Neural cell (in vitro differentiated cells): ENCODE measurements at regions not wholly inside any gene's neighbourhood (a gene's known extent, or its start where the extent isn't known, plus 50 kb on each side); places are given as distances from the start of the nearest gene placed in this dataset.

ENCODE experiments used
- H2AFZ ChIP-seq: fragments of 200-600, 300-800 bp; sonication (generic), shearing (Covaris generic); 2 replicates; pipeline ENCODE4 v1.6.0; 2014; ENCODE audit warnings: low read depth, mild to moderate bottlenecking, antibody characterized with exemption, low read length, moderate library complexity
- H3F3A ChIP-seq: fragments of 200-600 bp; shearing (Covaris generic); 2 replicates; pipeline ENCODE4 v1.6.1; 2016; ENCODE audit warnings: mild to moderate bottlenecking, moderate library complexity, mixed read lengths, antibody characterized with exemption, low read length; ENCODE audit not compliant: insufficient read depth, poor library complexity, severe bottlenecking
- H3K27ac ChIP-seq: fragments of 200-600, 300-800 bp; sonication (generic), shearing (Covaris generic); 2 replicates; pipeline ENCODE4 v1.5.1; 2014; ENCODE audit warnings: mild to moderate bottlenecking, low read length, moderate library complexity
- H3K27me3 ChIP-seq: fragments of 300-800, 200-600 bp; sonication (generic), shearing (Covaris generic); 2 replicates; pipeline ENCODE4 v1.6.0; 2014; ENCODE audit warnings: mild to moderate bottlenecking, low read depth, low read length, moderate library complexity; ENCODE audit not compliant: insufficient read depth
- H3K36me3 ChIP-seq: fragments of 300-800, 200-600 bp; sonication (generic), shearing (Covaris generic); 2 replicates; pipeline ENCODE4 v1.5.1; 2014; ENCODE audit warnings: mild to moderate bottlenecking, antibody characterized with exemption, low read length, moderate library complexity; ENCODE audit not compliant: insufficient read depth
- H3K4me2 ChIP-seq: fragments of 300-800, 200-600 bp; sonication (generic), shearing (Covaris generic); 2 replicates; pipeline ENCODE4 v1.6.0; 2014; ENCODE audit warnings: mild to moderate bottlenecking, low read length
- H3K4me3 ChIP-seq: fragments of 300-800, 200-600 bp; sonication (generic), shearing (Covaris generic); 2 replicates; pipeline ENCODE4 v1.5.1; 2014; ENCODE audit warnings: mild to moderate bottlenecking, low read length, moderate library complexity
- H3K79me2 ChIP-seq: fragments of 200-600 bp; shearing (Covaris generic); replicated peaks from 2 replicates; pipeline ENCODE4 v1.6.0; 2014; ENCODE audit warnings: mild to moderate bottlenecking, low read length, moderate library complexity; ENCODE audit not compliant: insufficient read depth
- H3K9ac ChIP-seq: fragments of 300-800, 200-600 bp; sonication (generic), shearing (Covaris generic); 2 replicates; pipeline ENCODE4 v1.6.1; 2016; ENCODE audit warnings: mild to moderate bottlenecking, low read length, mixed read lengths
- H3K9me2 ChIP-seq: fragments of 200-600 bp; shearing (Covaris generic); 2 replicates; pipeline ENCODE4 v1.6.1; 2016; ENCODE audit warnings: mild to moderate bottlenecking, low read length, mixed read lengths; ENCODE audit not compliant: insufficient read depth
- H3K9me3 ChIP-seq: fragments of 200-600, 300-800 bp; sonication (generic), shearing (Covaris generic); 2 replicates; pipeline ENCODE4 v1.6.1; 2016; ENCODE audit warnings: mild to moderate bottlenecking, mixed run types, low read length, moderate library complexity, mixed read lengths
- H4K20me1 ChIP-seq: fragments of 200-600 bp; shearing (Covaris generic); 2 replicates; pipeline ENCODE4 v1.6.1; 2016; ENCODE audit warnings: mild to moderate bottlenecking, mixed run types; ENCODE audit not compliant: insufficient read depth
- CTCF ChIP-seq: fragments of 450-650 bp; IDR thresholded peaks from 2 replicates; pipeline ENCODE4 v1.5.1; 2014; ENCODE audit warnings: antibody characterized with exemption, mild to moderate bottlenecking, moderate library complexity; ENCODE audit not compliant: poor library complexity, severe bottlenecking
- EP300 ChIP-seq: fragments of 450-650 bp; conservative IDR thresholded peaks from 2 replicates; pipeline ENCODE4 v1.6.1; 2014; ENCODE audit warnings: antibody characterized with exemption, mild to moderate bottlenecking, moderate library complexity; ENCODE audit not compliant: poor library complexity, severe bottlenecking
- EZH2 ChIP-seq: fragments of 200-600, 300-800 bp; shearing (Covaris generic), sonication (generic); IDR thresholded peaks from 2 replicates; pipeline ENCODE4 v1.6.1; 2014; ENCODE audit warnings: antibody characterized with exemption, low read length, borderline replicate concordance, mild to moderate bottlenecking; ENCODE audit not compliant: insufficient read depth, poor library complexity, severe bottlenecking
- MXI1 ChIP-seq: fragments of 450-650 bp; conservative IDR thresholded peaks from 2 replicates; pipeline ENCODE4 v1.6.1; 2014; ENCODE audit warnings: antibody characterized with exemption, mild to moderate bottlenecking; ENCODE audit not compliant: poor library complexity, severe bottlenecking
- POLR2AphosphoS5 ChIP-seq: IDR thresholded peaks from 2 replicates; pipeline ENCODE4 v1.6.1; 2012
- RAD21 ChIP-seq: fragments of 450-650 bp; conservative IDR thresholded peaks from 2 replicates; pipeline ENCODE4 v1.6.1; 2014; ENCODE audit warnings: antibody characterized with exemption, mild to moderate bottlenecking, moderate library complexity
- REST ChIP-seq: IDR thresholded peaks from 2 replicates; pipeline ENCODE4 v1.6.1; 2012; ENCODE audit warnings: borderline replicate concordance
- SMC3 ChIP-seq: fragments of 450-650 bp; conservative IDR thresholded peaks from 2 replicates; pipeline ENCODE4 v1.6.1; 2014; ENCODE audit warnings: antibody characterized with exemption, mild to moderate bottlenecking, moderate library complexity; ENCODE audit not compliant: poor library complexity
- TAF1 ChIP-seq: IDR thresholded peaks from 2 replicates; pipeline ENCODE4 v1.6.1; 2012; ENCODE audit warnings: low read depth

GRCh38 chr4:97334348-97334747 lies 808.9 kb downstream of the STPG2 start:
- no peak for TF ChIP-seq REST
- TF ChIP-seq RAD21, result no peak
- no peak for TF ChIP-seq CTCF
- TF ChIP-seq EZH2, result no peak
- Histone ChIP-seq H4K20me1 (no peaks in the 10 kb centered on the region), H3K4me3 (no peak overlapping the region), H3K79me2 (no peaks in the 10 kb centered on the region), H3K4me2 (no peak overlapping the region), H3K9me3 (no peaks in the 10 kb centered on the region), H3F3A (no peaks in the 10 kb centered on the region), H3K27ac (no peak overlapping the region), H3K9ac (no peak overlapping the region), H2AFZ (no peak overlapping the region), H3K27me3 (no peaks in the 10 kb centered on the region), H3K9me2 (no peaks in the 10 kb centered on the region), H3K36me3 (no peaks in the 10 kb centered on the region)

GRCh38 chr4:97349468-97350186 lies 793.6 kb downstream of the STPG2 start:
- no peaks in the 10 kb centered on the region for H3K9me2 ChIP-seq
- no peak overlapping the region for H3K27ac ChIP-seq
- H3K36me3 ChIP-seq, result no peaks in the 10 kb centered on the region
- H3K4me3 ChIP-seq, result no peak overlapping the region
- no peak overlapping the region for H2AFZ ChIP-seq
- H3K79me2 ChIP-seq, result no peaks in the 10 kb centered on the region
- no peaks in the 10 kb centered on the region for H3K27me3 ChIP-seq
- H4K20me1 ChIP-seq, result no peaks in the 10 kb centered on the region
- H3F3A ChIP-seq, result no peaks in the 10 kb centered on the region
- no peaks in the 10 kb centered on the region for H3K9me3 ChIP-seq
- TF ChIP-seq MXI1 (no peak), POLR2AphosphoS5 (no peak), EZH2 (no peak), TAF1 (no peak), SMC3 (no peak), EP300 (no peak), RAD21 (no peak), REST (no peak), CTCF (no peak)
- H3K9ac ChIP-seq, result no peak overlapping the region
- H3K4me2 ChIP-seq, result no peak overlapping the region
